ENCODE measurements at regions not wholly inside any gene's neighbourhood (a gene's known extent, or its start where the extent isn't known, plus 50 kb on each side); places are given as distances from the start of the nearest gene placed in this dataset.

DNA sequence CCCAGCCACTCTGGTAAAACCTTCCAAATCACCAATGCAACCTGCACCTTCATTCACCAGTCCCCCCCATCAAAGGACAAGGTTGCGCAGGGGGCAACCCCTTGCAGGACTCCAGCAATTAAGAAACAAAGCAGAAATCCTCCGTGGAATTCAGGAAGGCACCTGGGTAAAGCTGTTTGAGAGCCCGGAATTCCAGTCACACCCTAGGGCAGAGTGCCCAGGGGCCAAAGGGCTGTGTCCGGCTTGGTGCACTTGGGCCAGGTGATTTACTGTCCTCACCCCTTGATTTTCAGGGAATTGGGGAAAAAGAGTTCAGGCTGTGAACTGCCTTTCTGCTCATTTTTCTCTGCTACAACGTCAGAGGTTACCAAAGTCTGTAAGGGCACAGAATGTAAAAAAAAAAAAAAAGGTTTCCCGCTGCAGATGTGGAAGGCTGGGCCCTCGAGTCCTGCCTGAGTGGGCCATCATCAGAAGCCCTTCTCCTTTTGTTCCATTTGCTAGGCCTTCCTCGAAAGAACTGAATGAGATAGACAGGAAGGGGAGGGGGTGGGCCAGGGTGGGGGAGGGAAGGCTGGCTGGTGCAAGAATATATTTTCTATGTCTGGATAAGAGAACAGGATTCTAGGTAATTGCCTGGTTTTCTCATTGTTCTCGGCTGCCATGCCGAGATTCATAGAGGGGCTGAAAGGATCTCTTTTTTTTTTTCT is 266.5 kb upstream of the PSMD7 start:
- no peak for TF ChIP-seq FOSL2 (IDR thresholded peaks at IDR 0.05; ENCODE audit: borderline replicate concordance, low read depth)
- TF ChIP-seq IRF3 (IDR thresholded peaks at IDR 0.05; ENCODE audit: low read depth, low read length) = no peak
- no peak for TF ChIP-seq RFX5 (IDR thresholded peaks at IDR 0.05; ENCODE audit: low read length)
- TF ChIP-seq TEAD4 (IDR thresholded peaks at IDR 0.05; ENCODE audit: borderline replicate concordance, insufficient read depth) = no peak
- no peak for TF ChIP-seq TCF12 (IDR thresholded peaks at IDR 0.05)
- TF ChIP-seq, protein P1, sequence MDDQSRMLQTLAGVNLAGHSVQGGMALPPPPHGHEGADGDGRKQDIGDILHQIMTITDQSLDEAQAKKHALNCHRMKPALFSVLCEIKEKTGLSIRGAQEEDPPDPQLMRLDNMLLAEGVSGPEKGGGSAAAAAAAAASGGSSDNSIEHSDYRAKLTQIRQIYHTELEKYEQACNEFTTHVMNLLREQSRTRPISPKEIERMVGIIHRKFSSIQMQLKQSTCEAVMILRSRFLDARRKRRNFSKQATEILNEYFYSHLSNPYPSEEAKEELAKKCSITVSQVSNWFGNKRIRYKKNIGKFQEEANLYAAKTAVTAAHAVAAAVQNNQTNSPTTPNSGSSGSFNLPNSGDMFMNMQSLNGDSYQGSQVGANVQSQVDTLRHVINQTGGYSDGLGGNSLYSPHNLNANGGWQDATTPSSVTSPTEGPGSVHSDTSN (IDR thresholded peaks at IDR 0.05) = no peak
- TF ChIP-seq, protein P2, sequence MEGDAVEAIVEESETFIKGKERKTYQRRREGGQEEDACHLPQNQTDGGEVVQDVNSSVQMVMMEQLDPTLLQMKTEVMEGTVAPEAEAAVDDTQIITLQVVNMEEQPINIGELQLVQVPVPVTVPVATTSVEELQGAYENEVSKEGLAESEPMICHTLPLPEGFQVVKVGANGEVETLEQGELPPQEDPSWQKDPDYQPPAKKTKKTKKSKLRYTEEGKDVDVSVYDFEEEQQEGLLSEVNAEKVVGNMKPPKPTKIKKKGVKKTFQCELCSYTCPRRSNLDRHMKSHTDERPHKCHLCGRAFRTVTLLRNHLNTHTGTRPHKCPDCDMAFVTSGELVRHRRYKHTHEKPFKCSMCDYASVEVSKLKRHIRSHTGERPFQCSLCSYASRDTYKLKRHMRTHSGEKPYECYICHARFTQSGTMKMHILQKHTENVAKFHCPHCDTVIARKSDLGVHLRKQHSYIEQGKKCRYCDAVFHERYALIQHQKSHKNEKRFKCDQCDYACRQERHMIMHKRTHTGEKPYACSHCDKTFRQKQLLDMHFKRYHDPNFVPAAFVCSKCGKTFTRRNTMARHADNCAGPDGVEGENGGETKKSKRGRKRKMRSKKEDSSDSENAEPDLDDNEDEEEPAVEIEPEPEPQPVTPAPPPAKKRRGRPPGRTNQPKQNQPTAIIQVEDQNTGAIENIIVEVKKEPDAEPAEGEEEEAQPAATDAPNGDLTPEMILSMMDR (IDR thresholded peaks at IDR 0.05) = no peak
- TF ChIP-seq, protein P3, sequence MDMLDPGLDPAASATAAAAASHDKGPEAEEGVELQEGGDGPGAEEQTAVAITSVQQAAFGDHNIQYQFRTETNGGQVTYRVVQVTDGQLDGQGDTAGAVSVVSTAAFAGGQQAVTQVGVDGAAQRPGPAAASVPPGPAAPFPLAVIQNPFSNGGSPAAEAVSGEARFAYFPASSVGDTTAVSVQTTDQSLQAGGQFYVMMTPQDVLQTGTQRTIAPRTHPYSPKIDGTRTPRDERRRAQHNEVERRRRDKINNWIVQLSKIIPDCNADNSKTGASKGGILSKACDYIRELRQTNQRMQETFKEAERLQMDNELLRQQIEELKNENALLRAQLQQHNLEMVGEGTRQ (IDR thresholded peaks at IDR 0.05; ENCODE audit: borderline replicate concordance, low read depth, low read length) = no peak
- TF ChIP-seq YY1 (IDR thresholded peaks at IDR 0.05; ENCODE audit: low read depth) = no peak
- no peaks in the 10 kb centered on the region for H3K9me2 ChIP-seq
- H3K27me3 ChIP-seq (ENCODE audit: insufficient read depth) = no peaks in the 10 kb centered on the region
- no peak overlapping the region for H3K4me2 ChIP-seq
- WGBS (ENCODE audit: low lambda C conversion rate) = 49% methylated on average over 8 of the region's 10 CpGs
- H3K9ac ChIP-seq = no peak overlapping the region
- H3F3A ChIP-seq (replicated peaks; ENCODE audit: insufficient read depth) = no peaks in the 10 kb centered on the region
- no peaks in the 10 kb centered on the region for H3K9me3 ChIP-seq
- CTCF ChIA-PET = no interaction called here
- H3K27ac ChIP-seq (ENCODE audit: low read depth in 2 of 2, low read length in 1 of 2) = no peak overlapping the region
- H3K4me3 ChIP-seq (ENCODE audit: low read depth in 2 of 2, low read length in 1 of 2) = no peak overlapping the region
- H3K79me2 ChIP-seq (ENCODE audit: insufficient read depth) = no peaks in the 10 kb centered on the region
- H3K4me1 ChIP-seq (ENCODE audit: control insufficient read depth in 1 of 2, insufficient read depth in 2 of 2, low read depth in 1 of 2, low read length in 1 of 2) = no peaks in the 10 kb centered on the region
- POLR2A ChIA-PET = no interaction called here
- no peaks in the 10 kb centered on the region for H3K36me3 ChIP-seq (replicated peaks in 1 of 2; ENCODE audit: control insufficient read depth in 1 of 2, insufficient read depth in 2 of 2, low read length in 1 of 2)
- DNase-seq = no peak
- no peaks in the 10 kb centered on the region for H4K20me1 ChIP-seq (ENCODE audit: insufficient read depth)
- H2AFZ ChIP-seq (ENCODE audit: low read depth) = no peak overlapping the region

DNA sequence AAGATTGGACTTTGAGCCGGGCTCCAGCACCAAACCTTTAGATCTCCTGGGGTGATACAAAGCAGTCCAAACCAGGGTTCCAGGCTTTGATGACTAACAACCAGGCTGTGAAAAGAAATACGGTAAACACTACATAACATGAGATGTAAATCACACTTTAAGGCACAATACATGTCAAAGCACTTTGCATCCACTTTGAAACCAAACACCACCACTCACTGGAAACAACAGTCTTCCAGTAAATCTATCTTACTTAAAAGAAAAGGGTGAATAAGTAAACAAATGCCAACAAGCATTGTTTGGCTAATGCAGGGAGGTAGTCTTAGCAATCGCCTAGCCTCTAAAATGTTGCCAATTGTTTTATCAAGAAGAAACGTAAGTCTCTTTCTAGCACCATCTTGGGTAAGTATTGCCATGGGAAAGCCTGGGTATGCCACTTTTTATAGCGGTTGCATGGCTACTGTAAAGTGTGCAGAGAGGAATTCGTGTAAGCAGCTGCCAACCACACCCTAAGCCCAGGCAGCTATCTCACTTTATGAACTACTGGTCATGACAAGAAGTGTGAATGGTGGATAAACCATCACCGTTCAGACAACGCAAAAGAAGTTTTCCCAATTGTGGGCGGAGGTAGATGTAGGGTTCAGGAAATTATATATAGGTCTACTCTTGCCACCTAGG is 267.4 kb upstream of the PSMD7 start:
- Histone ChIP-seq H3K79me2 (ENCODE audit: insufficient read depth) (no peaks in the 10 kb centered on the region), H4K20me1 (ENCODE audit: insufficient read depth) (no peaks in the 10 kb centered on the region), H3K9me3 (no peaks in the 10 kb centered on the region), H3K9ac (no peak overlapping the region), H3F3A (replicated peaks; ENCODE audit: insufficient read depth) (no peaks in the 10 kb centered on the region), H3K27me3 (ENCODE audit: insufficient read depth) (no peaks in the 10 kb centered on the region), H3K36me3 (replicated peaks in 1 of 2; ENCODE audit: control insufficient read depth in 1 of 2, insufficient read depth in 2 of 2, low read length in 1 of 2) (no peaks in the 10 kb centered on the region), H3K4me3 (ENCODE audit: low read depth in 2 of 2, low read length in 1 of 2) (no peak overlapping the region), H3K4me1 (ENCODE audit: control insufficient read depth in 1 of 2, insufficient read depth in 2 of 2, low read depth in 1 of 2, low read length in 1 of 2) (no peaks in the 10 kb centered on the region), H3K4me2 (no peak overlapping the region), H3K9me2 (no peaks in the 10 kb centered on the region), H3K27ac (ENCODE audit: low read depth in 2 of 2, low read length in 1 of 2) (no peak overlapping the region), H2AFZ (ENCODE audit: low read depth) (no peak overlapping the region)
- 27% methylated on average over 9 of the region's 9 CpGs for WGBS (ENCODE audit: low lambda C conversion rate)
- CTCF ChIA-PET = interaction anchor here (0.9 to 1.2 kb wide), 5 partner anchors 13 to 301 kb away, joined by 3 to 4 read pairs (median 3); no protein-coding TSS in a partner anchor
- TF ChIP-seq RCOR1 (IDR thresholded peaks at IDR 0.05; ENCODE audit: low read length) (no peak), CHD2 (IDR thresholded peaks at IDR 0.05; ENCODE audit: low read length, partially characterized antibody) (no peak), FOXM1 (IDR thresholded peaks at IDR 0.05; ENCODE audit: low read depth) (no peak), SIN3A (IDR thresholded peaks at IDR 0.05; ENCODE audit: borderline replicate concordance, low read depth, low read length) (no peak), NFIC (IDR thresholded peaks at IDR 0.05; ENCODE audit: borderline replicate concordance) (no peak), ELF1 (IDR thresholded peaks at IDR 0.05) (no peak), RFX5 (IDR thresholded peaks at IDR 0.05; ENCODE audit: low read length) (no peak), IRF3 (IDR thresholded peaks at IDR 0.05; ENCODE audit: low read depth, low read length) (no peak), MXI1 (IDR thresholded peaks at IDR 0.05; ENCODE audit: low read depth, low read length) (no peak), NRF1 (IDR thresholded peaks at IDR 0.05; ENCODE audit: low read depth, low read length) (no peak), TAF1 (IDR thresholded peaks at IDR 0.05; ENCODE audit: borderline replicate concordance, low read depth, low read length) (no peak), TCF12 (IDR thresholded peaks at IDR 0.05) (no peak), JUND (IDR thresholded peaks at IDR 0.05) (no peak), YY1 (IDR thresholded peaks at IDR 0.05; ENCODE audit: low read depth) (no peak)
- POLR2A ChIA-PET = no interaction called here
- no peak for DNase-seq

All from SK-N-SH (cell line).